Duodenal mucosa (tissue), 2 donors: ENCODE measurements at regions not wholly inside any gene's neighbourhood (a gene's known extent, or its start where the extent isn't known, plus 50 kb on each side); places are given as distances from the start of the nearest gene placed in this dataset.

ENCODE experiments used
- H3K27ac ChIP-seq: one replicate; pipeline ENCODE4 v1.7.0; 2013; ENCODE audit warnings: low read depth, low read length
- H3K27me3 ChIP-seq, 2 donors: one replicate each; pipeline ENCODE4 v1.7.0; 2013; ENCODE audit warnings: low read length in 2 of 2, control low read depth in 1 of 2; ENCODE audit not compliant: insufficient read depth in 2 of 2, control insufficient read depth in 1 of 2
- H3K36me3 ChIP-seq, 2 donors: one replicate each; pipeline ENCODE4 v1.7.0; 2013; ENCODE audit warnings: low read length in 2 of 2, control low read depth in 1 of 2; ENCODE audit not compliant: insufficient read depth in 2 of 2, control insufficient read depth in 1 of 2
- H3K4me1 ChIP-seq, 2 donors: one replicate each; pipeline ENCODE4 v1.7.0; 2013; ENCODE audit warnings: low read length in 2 of 2, control low read depth in 1 of 2; ENCODE audit not compliant: insufficient read depth in 2 of 2, control insufficient read depth in 1 of 2
- H3K4me3 ChIP-seq, 2 donors: one replicate each; pipeline ENCODE4 v1.7.0; 2013; ENCODE audit warnings: low read length in 2 of 2, low read depth in 1 of 2
- H3K9ac ChIP-seq, 2 donors: one replicate each; pipeline ENCODE4 v1.7.0; 2013; ENCODE audit warnings: low read length in 2 of 2, low read depth in 1 of 2
- H3K9me3 ChIP-seq, 2 donors: one replicate each; pipeline ENCODE4 v1.7.0; 2013; ENCODE audit warnings: low read length in 2 of 2, control low read depth in 1 of 2; ENCODE audit not compliant: control insufficient read depth in 1 of 2

DNA sequence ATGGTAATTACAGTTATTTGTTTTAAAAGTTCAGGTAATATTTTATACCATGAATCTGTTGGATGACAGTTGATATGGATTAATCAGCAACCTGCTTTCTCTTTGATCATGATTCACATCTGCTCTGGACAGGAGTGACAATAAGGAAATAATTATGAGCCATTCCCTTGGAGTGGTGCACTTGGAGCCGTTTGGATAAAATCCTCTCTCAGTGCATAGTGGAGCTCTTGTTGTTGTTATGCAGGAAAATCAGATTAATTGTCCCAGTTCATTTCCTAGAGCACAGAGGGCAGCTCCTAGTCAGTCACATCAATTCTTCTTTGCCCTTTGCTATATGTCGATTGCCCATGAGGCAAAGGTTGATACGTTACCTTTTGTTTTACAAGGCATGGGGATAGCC lies 668.3 kb upstream of the NR3C2 start:
- H3K36me3 ChIP-seq, result no peaks in the 10 kb centered on the region
- H3K9me3 ChIP-seq, result no peaks in the 10 kb centered on the region
- no peak overlapping the region for H3K27ac ChIP-seq
- H3K4me3 ChIP-seq, result no peak overlapping the region
- H3K27me3 ChIP-seq, result no peaks in the 10 kb centered on the region
- peaks cover 0 to 7% of the 10 kb centered on the region in 2 donors for H3K4me1 ChIP-seq
- H3K9ac ChIP-seq, result no peak overlapping the region

- Histone ChIP-seq H3K27me3 (no peaks in the 10 kb centered on the region), H3K9me3 (no peaks in the 10 kb centered on the region), H3K4me1 (peaks cover 0 to 7% of the 10 kb centered on the region in 2 donors), H3K27ac (no peak overlapping the region), H3K9ac (no peak overlapping the region), H3K4me3 (no peak overlapping the region), H3K36me3 (no peaks in the 10 kb centered on the region)
These were observed 666.4 kb upstream of the NR3C2 start for GRCh38 chr4:149108626-149109025.

DNA sequence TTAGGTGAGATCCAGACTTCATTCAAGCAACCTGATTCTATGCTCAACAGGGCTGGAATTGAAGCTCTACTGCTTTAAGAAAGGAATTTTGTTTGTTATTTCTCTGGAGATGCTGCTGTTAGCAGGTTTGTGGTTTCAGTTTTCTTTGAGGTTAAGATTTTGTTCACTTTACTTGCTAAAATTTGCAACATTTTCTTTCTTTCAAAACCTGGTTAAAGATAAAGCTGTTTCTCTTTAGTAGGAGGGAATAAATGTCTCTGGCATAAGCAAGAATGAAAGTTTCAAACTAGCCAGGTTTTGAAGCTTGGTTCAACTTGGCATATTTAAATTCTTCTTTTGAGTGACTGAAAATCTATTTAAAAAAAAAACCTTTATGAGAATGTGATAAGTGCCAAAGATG lies 660.6 kb upstream of the NR3C2 start:
- Histone ChIP-seq H3K4me3 (no peak overlapping the region), H3K27me3 (no peaks in the 10 kb centered on the region), H3K36me3 (no peaks in the 10 kb centered on the region), H3K9me3 (peaks cover 0 to 4% of the 10 kb centered on the region in 2 donors), H3K27ac (no peak overlapping the region), H3K4me1 (no peaks in the 10 kb centered on the region), H3K9ac (no peak overlapping the region)

- H3K27ac ChIP-seq, result no peak overlapping the region
- no peaks in the 10 kb centered on the region for H3K4me1 ChIP-seq
- peaks cover 0 to 4% of the 10 kb centered on the region in 2 donors for H3K9me3 ChIP-seq
These were observed 659.4 kb upstream of the NR3C2 start for GRCh38 chr4:149101649-149102048.

DNA sequence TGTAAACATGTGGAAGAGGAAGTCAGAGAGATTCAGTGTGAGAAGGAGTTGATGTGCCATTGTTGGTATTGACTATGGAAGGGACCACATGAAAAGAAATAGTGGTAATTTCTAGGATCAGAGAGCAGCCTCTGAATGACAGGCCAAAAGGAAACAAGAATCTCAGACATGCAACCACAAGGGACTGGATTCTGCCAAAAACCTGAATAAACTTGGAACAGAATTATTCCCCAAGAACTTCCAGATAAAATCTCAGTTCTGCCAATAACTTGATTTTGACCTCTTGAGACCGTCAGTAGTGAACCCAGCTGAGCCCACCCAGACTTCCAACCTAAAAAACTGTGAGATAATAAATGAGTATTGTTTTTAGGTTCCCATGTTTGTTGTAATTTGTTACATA lies 653.6 kb upstream of the NR3C2 start:
- no peaks in the 10 kb centered on the region for H3K36me3 ChIP-seq
- no peaks in the 10 kb centered on the region for H3K4me1 ChIP-seq
- peaks cover 2 to 8% of the 10 kb centered on the region in 2 donors for H3K9me3 ChIP-seq
- no peak overlapping the region for H3K27ac ChIP-seq
- no peak overlapping the region for H3K4me3 ChIP-seq
- no peaks in the 10 kb centered on the region for H3K27me3 ChIP-seq
- H3K9ac ChIP-seq, result no peak overlapping the region

More at GRCh38 chr4:149101649-149102048, 659.4 kb upstream of the NR3C2 start:
- no peak overlapping the region for H3K4me3 ChIP-seq
- H3K9ac ChIP-seq, result no peak overlapping the region
- H3K36me3 ChIP-seq, result no peaks in the 10 kb centered on the region
- H3K27me3 ChIP-seq, result no peaks in the 10 kb centered on the region

- no peaks in the 10 kb centered on the region for H3K4me1 ChIP-seq
- H3K9ac ChIP-seq, result no peak overlapping the region
- H3K36me3 ChIP-seq, result no peaks in the 10 kb centered on the region
- H3K27me3 ChIP-seq, result no peaks in the 10 kb centered on the region
- H3K27ac ChIP-seq, result no peak overlapping the region
- H3K4me3 ChIP-seq, result no peak overlapping the region
- H3K9me3 ChIP-seq, result peaks cover 2 to 8% of the 10 kb centered on the region in 2 donors
These were observed 652.8 kb upstream of the NR3C2 start for GRCh38 chr4:149095001-149095400.

DNA sequence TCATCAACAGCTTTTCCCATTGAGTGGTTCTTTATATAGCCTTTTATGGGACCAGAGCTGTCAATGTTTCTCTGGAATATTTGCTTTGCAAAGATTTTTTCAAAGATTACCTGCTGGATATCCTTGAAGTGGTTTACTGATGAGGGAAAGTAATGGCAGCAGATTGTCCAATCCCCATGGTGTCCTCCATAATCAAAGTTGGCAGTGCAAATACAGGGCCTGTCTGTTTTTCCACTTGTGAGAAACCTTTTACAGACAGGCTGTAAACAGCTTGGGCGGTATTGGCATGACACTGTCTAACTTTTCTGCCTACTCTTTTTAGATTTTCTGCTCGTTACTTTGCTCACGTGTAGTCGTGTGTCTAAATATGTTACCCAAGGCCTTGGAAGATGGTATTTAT lies 641.9 kb upstream of the NR3C2 start:
- Histone ChIP-seq H3K9ac (no peak overlapping the region), H3K9me3 (no peaks in the 10 kb centered on the region), H3K4me3 (no peak overlapping the region), H3K4me1 (no peaks in the 10 kb centered on the region), H3K36me3 (no peaks in the 10 kb centered on the region), H3K27ac (no peak overlapping the region), H3K27me3 (no peaks in the 10 kb centered on the region)

DNA sequence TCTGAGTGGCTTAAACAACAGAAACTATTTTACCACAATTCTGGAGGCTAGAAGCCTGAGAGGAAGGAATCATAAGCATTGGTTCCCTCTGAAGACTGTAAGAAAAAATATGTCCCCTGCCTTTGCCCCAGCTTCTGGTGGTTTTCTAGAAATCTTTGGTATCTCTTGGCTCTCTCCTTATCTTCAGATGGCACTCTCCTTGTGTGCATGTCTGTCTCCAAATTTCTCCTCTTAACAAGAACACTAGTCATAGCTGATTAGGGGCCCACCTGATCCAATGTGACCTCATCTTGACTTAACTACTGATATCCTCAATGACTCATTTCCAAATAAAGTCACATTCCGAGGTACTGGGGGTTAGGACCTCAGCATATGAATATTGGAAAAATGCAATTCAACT lies 635.0 kb upstream of the NR3C2 start:
- H3K27ac ChIP-seq, result no peak overlapping the region
- no peak overlapping the region for H3K4me3 ChIP-seq
- no peaks in the 10 kb centered on the region for H3K4me1 ChIP-seq
- H3K9me3 ChIP-seq, result no peaks in the 10 kb centered on the region
- H3K36me3 ChIP-seq, result no peaks in the 10 kb centered on the region
- H3K9ac ChIP-seq, result no peak overlapping the region
- H3K27me3 ChIP-seq, result no peaks in the 10 kb centered on the region

DNA sequence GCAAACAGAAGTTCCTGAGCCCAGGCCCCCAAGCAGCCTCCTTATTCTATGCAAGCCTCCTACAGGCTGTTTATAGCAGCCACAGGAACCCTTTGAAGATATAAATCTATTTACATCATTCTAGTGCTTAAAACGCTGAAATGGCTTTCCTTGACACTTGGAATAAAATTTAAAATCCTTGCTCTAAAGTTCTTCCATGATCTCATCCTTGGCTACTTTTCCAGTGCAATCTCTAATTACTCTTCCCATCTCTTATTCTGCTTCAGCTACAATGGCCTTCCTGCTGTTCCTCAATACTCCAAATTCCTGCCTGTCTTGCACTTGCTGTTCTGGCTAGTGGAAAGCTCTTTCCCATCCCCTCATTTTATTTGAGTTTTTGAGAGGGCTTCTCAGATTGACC lies 634.2 kb upstream of the NR3C2 start:
- no peaks in the 10 kb centered on the region for H3K27me3 ChIP-seq
- H3K4me3 ChIP-seq, result no peak overlapping the region
- no peaks in the 10 kb centered on the region for H3K9me3 ChIP-seq
- H3K36me3 ChIP-seq, result no peaks in the 10 kb centered on the region
- H3K9ac ChIP-seq, result no peak overlapping the region
- no peaks in the 10 kb centered on the region for H3K4me1 ChIP-seq
- no peak overlapping the region for H3K27ac ChIP-seq

GRCh38 chr4:149072384-149072783 lies 630.2 kb upstream of the NR3C2 start:
- Histone ChIP-seq H3K36me3 (no peaks in the 10 kb centered on the region), H3K4me1 (no peaks in the 10 kb centered on the region), H3K9me3 (no peaks in the 10 kb centered on the region), H3K4me3 (no peak overlapping the region), H3K9ac (no peak overlapping the region), H3K27me3 (no peaks in the 10 kb centered on the region), H3K27ac (no peak overlapping the region)

DNA sequence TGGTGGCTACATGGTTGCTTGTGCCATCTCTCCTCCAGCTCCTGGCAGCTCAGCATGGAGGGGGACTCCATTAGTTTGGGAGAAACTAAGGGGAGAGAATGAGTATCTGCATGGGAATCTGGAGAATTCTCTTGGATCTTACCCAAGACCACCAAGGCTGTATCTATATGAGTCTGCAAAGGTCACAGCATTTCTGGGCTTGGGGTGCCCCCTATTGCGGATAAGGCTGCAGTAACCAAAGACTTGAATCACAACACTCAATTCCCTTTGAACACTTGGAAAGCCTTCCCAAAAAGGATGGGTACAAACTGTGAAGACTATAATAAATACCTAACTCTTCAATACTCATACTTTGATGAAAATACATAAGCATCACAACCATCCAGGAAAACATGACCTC lies 623.5 kb upstream of the NR3C2 start:
- no peak overlapping the region for H3K9ac ChIP-seq
- H3K27ac ChIP-seq, result no peak overlapping the region
- H3K36me3 ChIP-seq, result no peaks in the 10 kb centered on the region
- H3K27me3 ChIP-seq, result no peaks in the 10 kb centered on the region
- H3K4me3 ChIP-seq, result no peak overlapping the region
- no peaks in the 10 kb centered on the region for H3K4me1 ChIP-seq
- H3K9me3 ChIP-seq, result peaks cover 0 to 2% of the 10 kb centered on the region in 2 donors
